NCI-H69 (cell line): ENCODE measurements at regions not wholly inside any gene's neighbourhood (a gene's known extent, or its start where the extent isn't known, plus 50 kb on each side); places are given as distances from the start of the nearest gene placed in this dataset.

Experiments used
- DNase-seq: peaks from one replicate; lab custom pipeline; 2025; lab: John Stamatoyannopoulos, UW

- DNase-seq = no peak
These were observed 214.1 kb downstream of the BLID start for GRCh38 chr11:121901886-121902285.

DNA sequence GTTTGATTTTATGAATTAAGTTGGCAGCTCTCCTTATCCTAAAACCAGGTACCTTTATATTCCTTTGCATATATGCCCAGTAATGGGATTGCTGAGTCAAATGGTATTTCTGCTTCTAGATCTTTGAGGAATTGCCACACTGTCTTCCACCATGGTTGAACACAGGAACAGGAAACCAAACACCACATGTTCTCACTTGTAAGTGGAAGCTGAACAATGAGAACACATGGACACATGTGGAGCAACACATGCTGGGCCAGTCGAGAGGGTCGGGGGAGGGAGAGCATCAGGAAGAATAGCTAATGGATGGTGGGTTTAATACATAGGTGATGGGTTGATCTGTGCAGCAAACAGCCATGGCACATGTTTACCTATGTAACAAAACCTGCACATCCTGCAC, 214.6 kb downstream of the BLID start:
- peak; percentile 13 for DNase-seq

DNA sequence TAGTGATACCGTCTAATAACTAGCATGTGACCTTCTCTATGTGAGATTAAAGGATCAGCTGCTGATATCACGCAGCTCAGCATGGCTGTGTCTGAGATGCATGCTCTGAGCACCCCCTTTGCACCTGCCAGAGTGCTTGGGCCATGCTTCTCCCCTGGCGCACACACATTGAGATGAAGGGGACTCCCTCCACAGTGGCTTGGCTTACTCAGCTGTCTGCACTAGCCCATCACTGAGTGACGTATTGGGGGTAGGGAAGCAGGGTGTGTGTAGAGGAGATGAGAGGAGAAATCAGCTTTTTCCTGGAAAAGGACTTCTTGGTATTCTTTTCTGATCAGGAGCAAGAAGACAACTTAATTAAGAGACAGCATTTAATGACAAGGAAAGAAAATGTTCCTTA, 216.5 kb downstream of the BLID start:
- no peak for DNase-seq

GRCh38 chr11:121898903-121899302, 217.1 kb downstream of the BLID start:
- no peak for DNase-seq

GRCh38 chr11:121895919-121896318, 220.1 kb downstream of the BLID start:
- no peak for DNase-seq

- no peak for DNase-seq
These were observed 221.4 kb downstream of the BLID start for GRCh38 chr11:121894581-121894980.

DNA sequence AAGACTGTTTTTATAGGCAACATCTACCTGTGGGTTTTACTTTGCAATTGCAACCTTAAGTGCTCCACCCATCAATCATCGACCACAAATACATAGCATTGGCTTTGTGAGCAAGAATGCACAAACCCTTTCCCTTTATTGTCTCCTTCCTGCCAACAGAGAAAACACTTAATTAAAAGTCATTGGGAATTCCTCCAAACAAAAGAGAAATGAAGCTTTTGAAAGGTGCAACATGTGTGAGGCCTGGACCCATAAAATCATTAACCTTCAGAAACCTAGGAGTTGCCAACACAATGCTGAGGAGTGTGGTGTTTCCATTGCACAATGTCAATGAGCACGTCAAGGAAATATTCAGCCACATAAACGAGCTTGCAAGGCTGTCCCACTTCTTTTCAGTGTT, 223.2 kb downstream of the BLID start:
- DNase-seq = no peak

- DNase-seq = peak; percentile 67
These were observed 223.8 kb downstream of the BLID start for GRCh38 chr11:121892131-121892681.

DNA sequence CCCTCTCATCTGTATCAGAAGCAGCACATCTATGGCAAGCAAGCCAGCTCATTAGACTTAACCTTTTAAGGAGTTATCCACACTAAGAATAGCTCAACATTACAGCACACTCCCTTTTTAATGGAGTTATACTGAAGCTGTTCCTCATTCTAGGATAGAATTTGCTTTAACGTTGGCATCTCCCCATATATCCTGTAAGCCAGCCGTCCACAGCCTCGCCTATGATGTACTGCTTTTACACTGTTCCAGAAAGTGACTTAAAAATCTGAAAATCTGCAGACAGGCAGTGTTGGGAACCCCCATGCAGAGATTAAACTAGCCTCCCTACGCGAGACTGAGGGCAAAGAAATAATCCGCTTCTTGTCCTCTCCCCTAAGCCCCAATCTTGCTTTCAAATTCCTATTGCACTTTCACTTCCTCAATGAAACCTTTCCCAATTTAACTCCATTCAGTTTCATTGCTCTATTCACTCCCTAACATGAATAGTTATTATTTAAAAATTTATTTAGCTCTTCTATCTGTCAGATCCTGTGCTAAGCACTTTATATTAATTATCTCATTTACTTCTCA, 225.0 kb downstream of the BLID start:
- no peak for DNase-seq

- no peak for DNase-seq
These were observed 225.6 kb downstream of the BLID start for GRCh38 chr11:121890377-121890776.

GRCh38 chr11:121889931-121890330, 226.1 kb downstream of the BLID start:
- no peak for DNase-seq

DNA sequence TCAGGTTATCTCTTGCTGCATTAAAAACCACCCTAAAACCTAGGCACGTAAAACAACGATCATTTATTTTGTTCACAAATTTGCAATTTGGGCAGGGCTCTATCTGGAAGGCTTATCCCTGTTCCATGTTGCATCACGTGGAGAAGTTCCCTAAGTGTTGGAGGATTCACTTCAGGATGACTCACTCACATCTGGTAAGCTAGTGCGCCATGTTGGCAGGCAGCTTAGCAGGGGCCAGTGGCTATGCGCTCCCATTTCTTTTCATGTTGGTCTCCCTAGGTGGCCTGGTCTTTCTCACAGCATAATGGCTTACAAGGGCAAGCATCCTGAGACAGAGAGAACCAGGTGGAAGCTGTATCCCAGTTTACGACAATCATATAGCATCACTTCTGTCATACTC, 226.8 kb downstream of the BLID start:
- no peak for DNase-seq

DNA sequence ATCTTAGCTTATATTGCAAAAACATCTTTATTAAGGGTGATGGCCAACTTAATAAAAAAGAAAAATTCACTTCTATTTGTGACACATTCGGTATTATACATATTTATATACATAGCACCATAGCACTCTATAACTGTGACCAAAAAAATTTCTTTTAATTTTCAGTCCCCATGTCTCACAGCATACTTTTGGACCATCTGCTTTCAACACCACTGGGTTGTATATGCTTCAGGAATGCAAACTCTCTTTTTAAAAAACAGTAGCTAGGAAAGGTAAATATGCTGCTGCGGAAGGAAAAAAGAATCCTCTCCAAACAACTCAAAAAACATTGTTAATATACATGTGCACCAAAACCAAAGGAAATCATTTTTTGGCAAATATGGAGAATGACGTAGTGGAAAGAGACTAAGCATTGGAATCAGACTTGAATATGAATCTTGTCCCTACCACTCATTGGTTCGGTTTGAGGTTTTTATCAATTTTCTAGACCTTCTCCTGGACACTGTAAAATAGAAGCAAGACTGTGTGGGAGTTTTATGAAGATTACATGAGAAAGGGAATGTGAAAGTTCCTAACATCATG, 227.9 kb downstream of the BLID start:
- no peak for DNase-seq

DNA sequence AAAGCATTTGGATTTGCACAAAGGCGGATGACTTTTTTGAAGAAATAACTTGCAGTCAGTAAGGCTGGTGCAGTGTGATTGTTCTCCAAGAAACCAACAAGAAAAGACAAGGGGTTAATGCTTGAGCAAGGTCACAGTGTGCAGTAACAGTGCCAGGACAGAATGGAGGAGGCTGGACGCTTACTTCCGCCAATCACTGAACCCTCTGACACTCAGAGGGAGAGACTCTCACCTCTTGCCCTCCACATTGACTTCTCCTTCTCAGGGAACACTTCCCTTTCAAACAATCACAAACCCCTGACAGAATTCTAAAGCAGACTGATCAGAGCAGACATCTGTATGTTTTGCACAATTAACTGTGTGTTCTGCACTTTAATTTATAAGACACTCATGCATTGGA, 228.4 kb downstream of the BLID start:
- no peak for DNase-seq

- DNase-seq = peak; percentile 19
These were observed 229.0 kb downstream of the BLID start for GRCh38 chr11:121886996-121887395.

- peak; percentile 68 for DNase-seq
These were observed 229.8 kb downstream of the BLID start for GRCh38 chr11:121886005-121886734.

DNA sequence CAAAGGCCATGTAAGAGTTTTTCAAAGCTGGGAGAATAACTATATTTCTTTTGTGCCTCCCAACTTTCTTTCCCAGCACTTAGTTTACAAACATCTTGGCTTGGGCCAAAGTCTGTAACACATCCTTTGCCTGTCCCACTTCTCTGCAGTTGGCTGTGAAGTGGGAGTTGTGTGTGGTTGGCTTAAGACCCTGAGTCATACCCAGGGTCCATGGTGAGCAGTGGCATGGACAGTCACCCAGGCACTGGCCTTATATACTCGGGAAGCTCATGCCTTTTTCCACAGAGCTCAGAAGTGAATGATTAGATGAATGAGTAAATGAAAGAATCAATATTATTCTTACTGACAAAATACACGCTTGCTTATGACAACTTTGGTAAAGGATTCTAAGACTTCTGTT, 231.4 kb downstream of the BLID start:
- DNase-seq = no peak

DNA sequence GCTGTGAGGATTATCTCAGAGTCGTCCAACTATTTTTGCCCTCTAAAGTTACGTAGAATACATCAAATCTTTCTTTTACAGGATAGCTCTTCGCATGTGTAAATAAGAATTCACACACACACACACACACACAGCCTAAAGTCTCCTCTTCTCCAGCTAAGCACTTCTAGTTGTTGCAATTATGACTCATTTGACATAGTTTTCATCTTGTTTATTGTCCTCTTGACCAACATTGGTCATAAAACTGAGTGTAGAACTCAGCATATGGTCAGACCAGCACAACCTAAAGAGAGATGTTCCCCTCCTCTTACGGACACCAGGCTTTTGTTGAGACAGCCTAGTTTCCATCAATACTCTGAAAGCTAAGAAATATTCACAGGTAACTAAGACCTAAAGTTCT, 234.2 kb downstream of the BLID start:
- DNase-seq = no peak

DNA sequence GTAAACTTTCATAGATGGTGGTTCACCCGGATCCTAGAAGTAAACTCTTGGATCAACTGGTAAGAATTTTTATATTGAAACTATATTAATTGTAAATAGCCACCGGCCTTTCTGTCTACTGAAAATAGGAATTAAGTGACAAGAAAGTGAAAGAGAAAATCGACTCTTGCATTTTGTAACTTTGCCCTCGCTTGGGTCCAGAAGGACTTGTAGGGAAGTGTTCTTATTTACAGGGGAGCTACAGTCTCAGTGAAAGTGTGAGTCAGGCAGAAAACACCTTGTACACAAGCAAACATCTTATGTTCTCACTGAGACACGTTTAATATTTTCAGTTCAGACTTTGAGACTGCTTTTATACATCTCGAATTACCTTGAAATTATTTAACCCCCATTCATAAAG, 238.9 kb downstream of the BLID start:
- DNase-seq = no peak

DNA sequence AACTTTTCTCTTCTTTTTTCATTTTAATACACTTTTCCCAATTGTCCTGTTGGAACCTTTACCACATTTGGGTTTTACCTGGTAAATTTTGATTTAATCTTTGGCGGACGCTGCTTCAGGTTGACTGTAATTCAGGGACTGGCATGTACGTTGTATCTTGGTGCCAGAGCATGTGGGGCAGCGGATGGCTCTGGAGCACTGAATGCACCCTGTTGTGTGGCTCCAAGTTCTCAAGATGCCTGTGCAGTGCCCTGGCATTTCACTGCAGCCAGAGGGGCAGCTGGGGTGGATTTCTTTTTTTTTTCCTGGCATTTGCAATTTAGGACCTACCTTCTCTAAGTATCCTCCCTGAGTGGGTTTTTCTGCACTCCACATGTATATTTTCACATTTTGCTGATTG, 242.2 kb downstream of the BLID start:
- no peak for DNase-seq

- DNase-seq = no peak
These were observed 243.7 kb downstream of the BLID start for GRCh38 chr11:121872356-121872755.

DNA sequence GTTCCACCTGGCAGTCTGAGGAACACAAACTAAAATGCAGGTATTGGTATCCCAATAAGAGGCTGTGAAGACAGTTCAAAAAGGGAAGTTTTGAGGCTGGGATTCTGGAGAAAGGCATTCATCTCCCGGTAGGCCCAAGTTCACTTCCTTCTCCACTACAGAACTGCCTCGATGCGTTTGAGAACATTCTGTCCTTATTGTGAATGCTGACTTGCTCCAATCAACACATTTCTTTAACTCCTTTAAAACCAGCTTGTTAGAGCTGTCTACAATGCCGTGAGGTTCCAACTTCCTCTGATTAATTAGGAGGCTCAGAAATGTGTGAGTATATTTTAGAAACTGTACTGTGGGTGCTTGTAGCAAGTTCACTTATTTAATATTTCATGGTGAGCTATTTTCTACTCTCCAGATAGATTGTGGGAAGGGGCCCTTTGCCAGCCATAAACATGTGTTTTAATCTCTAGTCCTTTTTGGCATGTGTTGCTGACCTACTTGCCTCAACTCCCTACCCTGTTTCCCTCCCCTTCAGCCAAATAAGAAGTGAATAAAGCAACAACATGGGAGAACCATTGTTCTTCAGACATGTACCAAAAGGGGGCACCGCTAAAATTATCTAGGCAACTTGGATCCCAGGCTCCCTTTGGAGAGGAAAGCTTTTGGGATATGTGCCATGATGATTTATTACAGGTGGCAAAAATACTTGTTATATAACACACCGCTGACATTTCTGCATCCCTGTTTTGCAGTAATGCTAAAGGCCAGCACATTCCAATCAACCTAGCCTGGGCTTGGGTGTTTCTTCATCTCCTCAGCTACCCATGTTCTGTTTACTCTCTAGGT, 245.6 kb downstream of the BLID start:
- DNase-seq = peak; percentile 10
